GM12872 (cell line): ENCODE measurements at regions not wholly inside any gene's neighbourhood (a gene's known extent, or its start where the extent isn't known, plus 50 kb on each side); places are given as distances from the start of the nearest gene placed in this dataset.

Source experiments
- TF ChIP-seq, protein P1 (sequence below): IDR thresholded peaks from 3 replicates; pipeline ENCODE4 v1.5.1; 2011; ENCODE audit warnings: low read depth, mild to moderate bottlenecking, low read length, moderate library complexity; ENCODE audit not compliant: insufficient read depth

DNA sequence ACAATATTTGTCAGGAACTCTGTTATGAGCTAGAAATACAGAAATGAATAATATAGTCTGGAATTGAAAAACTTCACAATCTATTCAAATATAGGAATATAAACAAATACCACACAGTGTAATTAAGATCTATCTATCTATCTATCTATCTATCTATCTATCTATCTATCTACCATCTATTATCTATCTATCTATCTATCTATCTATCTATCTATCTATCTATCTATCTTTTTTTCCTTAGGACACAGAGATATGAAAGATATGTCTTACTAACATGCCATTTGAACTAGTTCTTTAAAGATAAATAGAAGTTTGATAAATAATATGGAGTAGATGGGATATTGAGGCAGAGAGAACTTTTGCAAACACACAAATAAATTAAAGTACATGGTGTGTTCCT, 357.8 kb downstream of the PARP8 start:
- TF ChIP-seq, protein P1, sequence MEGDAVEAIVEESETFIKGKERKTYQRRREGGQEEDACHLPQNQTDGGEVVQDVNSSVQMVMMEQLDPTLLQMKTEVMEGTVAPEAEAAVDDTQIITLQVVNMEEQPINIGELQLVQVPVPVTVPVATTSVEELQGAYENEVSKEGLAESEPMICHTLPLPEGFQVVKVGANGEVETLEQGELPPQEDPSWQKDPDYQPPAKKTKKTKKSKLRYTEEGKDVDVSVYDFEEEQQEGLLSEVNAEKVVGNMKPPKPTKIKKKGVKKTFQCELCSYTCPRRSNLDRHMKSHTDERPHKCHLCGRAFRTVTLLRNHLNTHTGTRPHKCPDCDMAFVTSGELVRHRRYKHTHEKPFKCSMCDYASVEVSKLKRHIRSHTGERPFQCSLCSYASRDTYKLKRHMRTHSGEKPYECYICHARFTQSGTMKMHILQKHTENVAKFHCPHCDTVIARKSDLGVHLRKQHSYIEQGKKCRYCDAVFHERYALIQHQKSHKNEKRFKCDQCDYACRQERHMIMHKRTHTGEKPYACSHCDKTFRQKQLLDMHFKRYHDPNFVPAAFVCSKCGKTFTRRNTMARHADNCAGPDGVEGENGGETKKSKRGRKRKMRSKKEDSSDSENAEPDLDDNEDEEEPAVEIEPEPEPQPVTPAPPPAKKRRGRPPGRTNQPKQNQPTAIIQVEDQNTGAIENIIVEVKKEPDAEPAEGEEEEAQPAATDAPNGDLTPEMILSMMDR, result no peak

DNA sequence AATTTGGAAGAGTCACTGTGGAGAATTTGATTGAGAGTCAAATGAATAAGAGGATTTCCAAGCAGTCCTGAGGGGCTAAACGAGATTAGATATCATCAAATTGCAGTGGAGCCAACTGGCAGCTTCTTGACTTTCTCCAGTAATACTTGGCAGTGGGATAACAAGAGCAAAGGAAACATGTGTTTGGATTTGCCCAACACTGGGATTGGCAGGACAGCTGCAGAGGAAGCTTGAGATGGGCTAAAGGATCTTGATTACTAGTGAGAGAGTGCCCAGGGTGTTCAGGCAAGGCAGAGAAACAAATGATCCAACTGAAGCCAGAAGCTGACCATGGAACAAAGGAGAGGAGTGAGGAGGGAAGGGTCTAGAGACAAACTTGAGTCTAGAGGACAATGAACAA, 356.0 kb upstream of the ISL1 start:
- TF ChIP-seq, protein P1, result no peak

DNA sequence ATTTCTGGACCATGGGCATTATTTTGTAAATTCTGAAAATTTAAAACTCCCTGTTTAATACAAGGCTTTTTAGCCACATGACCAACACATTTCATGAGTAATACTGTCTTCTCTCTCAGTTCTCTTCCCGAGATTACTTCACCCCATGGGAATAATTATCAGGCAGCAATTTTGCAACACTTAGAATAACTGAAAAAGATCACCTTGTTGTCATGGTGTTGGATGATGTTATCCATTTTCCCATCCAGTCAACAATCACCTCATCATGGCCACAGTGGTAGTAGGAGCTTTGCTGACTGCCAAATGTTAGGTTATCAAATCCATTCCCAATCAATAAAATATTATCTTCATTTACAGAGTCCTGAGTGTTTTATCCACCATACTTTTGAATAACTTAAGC, 354.9 kb upstream of the ISL1 start:
- TF ChIP-seq, protein P1, result no peak

DNA sequence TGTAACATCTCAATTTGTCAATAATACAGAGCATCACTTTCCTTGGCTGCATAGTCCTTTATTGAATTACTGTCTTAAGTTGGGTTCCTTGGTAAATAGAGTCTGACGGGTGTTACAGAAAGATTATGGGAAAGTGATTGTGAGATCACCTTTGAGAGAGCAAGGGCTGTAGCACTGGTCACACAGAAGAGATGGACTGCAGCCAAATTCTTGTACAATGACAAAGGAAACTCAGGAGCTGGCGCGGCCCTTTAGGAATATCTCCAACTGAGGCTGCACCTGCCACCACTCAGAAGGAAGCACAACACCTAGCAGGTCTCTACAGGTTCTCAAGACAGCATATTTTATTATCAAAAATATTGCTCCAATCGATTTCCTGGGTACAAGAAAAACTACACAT, 350.0 kb upstream of the ISL1 start:
- TF ChIP-seq, protein P1, result no peak

DNA sequence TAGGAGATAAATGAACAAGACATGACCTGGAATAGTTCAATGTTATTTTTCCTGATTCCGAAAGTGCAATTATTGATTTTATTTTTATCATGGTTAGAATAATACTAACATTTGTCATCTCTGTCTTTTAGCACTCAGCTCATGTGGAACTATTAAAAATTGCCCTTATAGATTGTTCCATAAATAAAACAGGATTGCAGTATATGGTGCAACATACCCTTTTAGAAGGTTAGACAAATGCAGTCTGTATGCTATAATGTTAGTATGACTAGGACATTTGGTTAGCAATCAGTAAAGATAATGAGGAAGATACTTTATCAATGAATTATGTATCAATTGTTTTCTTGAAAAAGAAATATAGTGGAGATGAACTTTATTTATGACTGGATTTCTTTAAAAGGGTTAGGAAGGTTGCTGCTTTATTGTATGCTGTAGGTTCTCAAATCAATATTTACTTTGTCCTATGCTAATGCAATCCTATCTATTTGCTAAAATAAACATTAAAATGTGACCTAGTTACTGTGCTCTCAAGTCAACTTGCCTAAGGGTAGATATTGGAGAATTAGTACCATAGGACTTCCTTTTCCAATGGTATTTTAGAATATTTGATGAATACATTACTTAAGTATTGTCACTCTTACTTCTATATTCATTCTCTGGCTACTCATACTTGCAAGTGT, 348.9 kb upstream of the ISL1 start:
- TF ChIP-seq, protein P1, result no peak

DNA sequence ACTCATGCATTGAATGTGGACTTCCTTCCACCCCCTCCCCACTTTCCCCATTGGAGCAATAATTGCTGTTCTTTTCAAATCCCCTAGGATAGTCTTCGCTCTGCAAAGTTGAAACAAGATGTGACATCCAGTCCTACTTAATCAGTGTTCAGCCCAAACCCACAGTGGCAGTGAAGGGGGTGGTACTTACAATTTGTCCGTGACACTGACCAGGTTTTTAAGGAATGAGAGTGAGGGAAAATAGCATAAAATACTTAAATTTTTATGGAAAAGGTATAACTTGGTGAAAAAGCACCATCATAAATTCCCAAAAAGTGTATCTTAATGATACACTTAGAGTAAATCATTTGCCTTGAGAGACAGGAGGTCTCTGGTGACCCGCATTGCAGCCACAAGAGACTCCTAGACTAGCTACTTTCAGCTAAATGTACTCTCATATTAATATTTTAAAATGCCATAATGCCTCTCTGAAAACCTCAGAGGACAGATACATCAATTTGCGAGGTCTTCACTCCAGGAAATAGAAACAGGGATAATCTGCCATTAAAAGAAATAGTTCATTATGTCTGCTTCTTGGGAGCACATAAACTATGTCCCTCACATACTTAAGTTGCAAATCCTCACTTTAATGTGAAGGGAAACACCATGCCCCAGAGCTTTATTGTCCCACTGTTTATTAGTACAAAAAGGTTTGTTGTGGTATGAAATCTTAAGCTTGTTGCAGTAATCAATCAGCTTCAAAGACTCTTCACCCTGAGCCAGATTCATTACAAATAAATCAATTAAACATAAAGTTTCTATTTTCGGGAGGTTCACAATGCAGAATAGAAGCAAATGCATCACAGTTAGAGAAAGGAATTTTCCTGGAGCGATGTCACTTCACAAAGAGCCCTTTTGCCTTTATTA, 343.6 kb upstream of the ISL1 start:
- TF ChIP-seq, protein P1, result no peak

DNA sequence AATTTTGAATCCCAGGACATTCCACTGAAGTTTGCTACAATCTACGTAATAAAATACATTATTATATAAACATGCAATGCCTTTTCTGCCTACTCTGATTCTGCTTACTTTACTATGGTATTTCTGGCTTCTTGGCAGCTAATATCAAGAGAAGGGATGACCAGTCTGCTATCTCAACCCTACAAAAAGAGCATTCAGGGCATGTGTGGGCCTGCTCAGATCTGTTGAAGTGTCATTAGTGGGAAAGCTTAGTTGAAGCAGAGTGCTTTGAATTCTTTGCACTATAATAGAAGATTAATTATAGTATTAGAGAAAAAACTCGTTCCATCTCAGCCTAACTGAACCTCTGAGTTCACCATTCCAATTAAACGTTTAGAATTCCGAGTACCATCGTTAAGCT, 339.5 kb upstream of the ISL1 start:
- TF ChIP-seq, protein P1, result no peak
